ENCODE measurements at regions not wholly inside any gene's neighbourhood (a gene's known extent, or its start where the extent isn't known, plus 50 kb on each side); places are given as distances from the start of the nearest gene placed in this dataset.

GRCh38 chr11:26026078-26026477 lies 305.9 kb upstream of the ANO3 start:
- TF ChIP-seq REST (IDR thresholded peaks at IDR 0.05; ENCODE audit: insufficient read depth in 1 of 2, low read depth in 2 of 2, low read length in 1 of 2), result no peak
- TF ChIP-seq CTCF (IDR thresholded peaks at IDR 0.05), result no peak
- TF ChIP-seq TCF7L2 (IDR thresholded peaks at IDR 0.05; ENCODE audit: low read depth, low read length), result no peak
- no peak for TF ChIP-seq POLR2AphosphoS5 (IDR thresholded peaks at IDR 0.05; ENCODE audit: low read depth, low read length)
